GM12878 (cell line): ENCODE measurements at regions not wholly inside any gene's neighbourhood (a gene's known extent, or its start where the extent isn't known, plus 50 kb on each side); places are given as distances from the start of the nearest gene placed in this dataset.

Source experiments
- BRCA1 ChIP-seq: IDR thresholded peaks from 2 replicates; pipeline ENCODE4 v1.6.1; 2011; ENCODE audit warnings: low read depth, low read length, improper control_type of control experiment
- CTCF ChIP-seq, 3 experiments: IDR thresholded peaks in 2 of 3; conservative IDR thresholded peaks in 1 of 3; 2 replicates each; pipeline ENCODE4 v1.5.1; 2011; ENCODE audit warnings: low read depth in 3 of 3, low read length in 3 of 3, mild to moderate bottlenecking in 3 of 3, control low read depth in 2 of 3, moderate library complexity in 2 of 3, inconsistent platforms in 1 of 3, mixed read lengths in 1 of 3; ENCODE audit not compliant: control insufficient read depth in 2 of 3, insufficient read depth in 1 of 3; ENCODE audit errors: extremely low read depth in 1 of 3
- EZH2 ChIP-seq: IDR thresholded peaks from 2 replicates; pipeline ENCODE4 v1.6.1; 2012; ENCODE audit warnings: low read depth, mild to moderate bottlenecking, control low read depth, inconsistent platforms, low read length, borderline replicate concordance; ENCODE audit not compliant: control insufficient read depth
- POLR2AphosphoS2 ChIP-seq: IDR thresholded peaks from 2 replicates; pipeline ENCODE4 v1.6.1; 2011; ENCODE audit warnings: low read depth, mild to moderate bottlenecking, low read length, improper control_type of control experiment, moderate library complexity
- POLR2AphosphoS5 ChIP-seq: IDR thresholded peaks from 2 replicates; pipeline ENCODE4 v1.6.1; 2011; ENCODE audit warnings: mild to moderate bottlenecking, low read length, inconsistent platforms
- RFX5 ChIP-seq: IDR thresholded peaks from 2 replicates; pipeline ENCODE4 v1.6.1; 2011; ENCODE audit warnings: low read depth, low read length, improper control_type of control experiment
- RUNX3 ChIP-seq: IDR thresholded peaks from 2 replicates; pipeline ENCODE4 v1.6.1; 2012; ENCODE audit warnings: low read length, inconsistent platforms
- SIX5 ChIP-seq: IDR thresholded peaks from 2 replicates; pipeline ENCODE4 v1.6.1; 2011; ENCODE audit warnings: mild to moderate bottlenecking, low read depth, low read length, moderate library complexity; ENCODE audit not compliant: severe bottlenecking
- SPI1 ChIP-seq: IDR thresholded peaks from 2 replicates; pipeline ENCODE4 v1.6.1; 2011; ENCODE audit warnings: low read depth, mild to moderate bottlenecking, low read length, moderate library complexity, borderline replicate concordance; ENCODE audit not compliant: insufficient read depth
- SREBF1 ChIP-seq: IDR thresholded peaks from 2 replicates; pipeline ENCODE4 v1.6.1; 2012; ENCODE audit warnings: mild to moderate bottlenecking, low read length
- ZBTB33 ChIP-seq: fragments of 450-650 bp; IDR thresholded peaks from 2 replicates; pipeline ENCODE4 v1.6.1; 2017; ENCODE audit warnings: mild to moderate bottlenecking

- no peak for TF ChIP-seq SIX5
- TF ChIP-seq POLR2AphosphoS5 = no peak
- no peak for TF ChIP-seq SREBF1
- TF ChIP-seq EZH2 = no peak
- TF ChIP-seq POLR2AphosphoS2 = no peak
- no peak for TF ChIP-seq BRCA1
- no peak for TF ChIP-seq SPI1
- TF ChIP-seq CTCF (IDR thresholded peaks at IDR 0.05 in 2 of 3, conservative IDR thresholded peaks at IDR 0.05 in 1 of 3; ENCODE audit: control insufficient read depth in 2 of 3, extremely low read depth in 1 of 3, insufficient read depth in 1 of 3, low read depth in 3 of 3, low read length in 3 of 3) = no peak
- no peak for TF ChIP-seq ZBTB33
- TF ChIP-seq RFX5 = no peak
- TF ChIP-seq RUNX3 = no peak
Measured at GRCh38 chr1:90562892-90563291, 154.2 kb downstream of the BARHL2 start.
